Colonic mucosa (tissue), 4 donors: ENCODE measurements at regions not wholly inside any gene's neighbourhood (a gene's known extent, or its start where the extent isn't known, plus 50 kb on each side); places are given as distances from the start of the nearest gene placed in this dataset.

Experiments used
- DNase-seq: peaks from one replicate; pipeline ENCODE4 v3.0.0-alpha.2; 2020
- H3K27ac ChIP-seq: fragments of 200-600 bp; one replicate; pipeline ENCODE4 v1.8.0; 2021
- H3K27me3 ChIP-seq: fragments of 200-600 bp; one replicate; pipeline ENCODE4 v1.8.0; 2021
- H3K36me3 ChIP-seq: fragments of 200-600 bp; one replicate; pipeline ENCODE4 v1.8.0; 2021
- H3K4me1 ChIP-seq: fragments of 200-600 bp; one replicate; pipeline ENCODE4 v1.8.0; 2021; ENCODE audit warnings: mild to moderate bottlenecking
- H3K4me3 ChIP-seq: fragments of 200-600 bp; one replicate; pipeline ENCODE4 v1.8.0; 2021
- H3K9ac ChIP-seq, 2 donors: one replicate each; pipeline ENCODE4 v1.7.0; 2013; ENCODE audit warnings: control low read depth in 2 of 2, low read depth in 2 of 2, low read length in 2 of 2
- H3K9me3 ChIP-seq: fragments of 200-600 bp; one replicate; pipeline ENCODE4 v1.8.0; 2021
- intact Hi-C: fragments of 100-400 bp; cut with DNase I; formaldehyde crosslinking; loops from one replicate; pipeline ENCODE4 v1.14.1; 2022
- TF ChIP-seq, protein P1 (sequence below): fragments of 200-600 bp; IDR thresholded peaks from one replicate; pipeline ENCODE4 v1.8.0; 2022; ENCODE audit warnings: antibody characterized with exemption, mild to moderate bottlenecking
- donor health status: healthy.
- donor health status: DM: no; HTN: no; CAD: no.
- donor health status: DM: no; HTN: no; CAD: no.

DNA sequence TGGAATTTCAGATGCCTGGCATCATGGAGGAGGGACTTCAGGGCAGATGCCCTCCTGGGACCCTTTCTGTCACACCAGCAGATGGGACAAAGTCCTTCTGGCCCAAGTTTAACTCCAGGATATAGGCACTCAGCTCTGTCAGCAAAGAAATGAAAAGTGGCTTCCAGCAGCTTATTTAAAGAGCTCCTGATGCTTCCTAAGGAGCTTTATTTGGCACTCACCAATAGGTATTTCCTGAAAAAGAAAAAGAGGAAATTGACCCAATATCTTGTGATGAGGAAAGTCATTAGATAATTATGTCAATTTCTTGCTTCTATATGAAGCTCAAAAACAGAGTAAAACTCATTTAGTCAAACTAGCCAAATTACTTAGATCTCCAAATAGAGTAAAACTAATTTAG, 224.6 kb downstream of the RAP2A start:
- H3K4me1 ChIP-seq, result no peaks in the 10 kb centered on the region
- H3K4me3 ChIP-seq, result no peak overlapping the region
- TF ChIP-seq, protein P1, sequence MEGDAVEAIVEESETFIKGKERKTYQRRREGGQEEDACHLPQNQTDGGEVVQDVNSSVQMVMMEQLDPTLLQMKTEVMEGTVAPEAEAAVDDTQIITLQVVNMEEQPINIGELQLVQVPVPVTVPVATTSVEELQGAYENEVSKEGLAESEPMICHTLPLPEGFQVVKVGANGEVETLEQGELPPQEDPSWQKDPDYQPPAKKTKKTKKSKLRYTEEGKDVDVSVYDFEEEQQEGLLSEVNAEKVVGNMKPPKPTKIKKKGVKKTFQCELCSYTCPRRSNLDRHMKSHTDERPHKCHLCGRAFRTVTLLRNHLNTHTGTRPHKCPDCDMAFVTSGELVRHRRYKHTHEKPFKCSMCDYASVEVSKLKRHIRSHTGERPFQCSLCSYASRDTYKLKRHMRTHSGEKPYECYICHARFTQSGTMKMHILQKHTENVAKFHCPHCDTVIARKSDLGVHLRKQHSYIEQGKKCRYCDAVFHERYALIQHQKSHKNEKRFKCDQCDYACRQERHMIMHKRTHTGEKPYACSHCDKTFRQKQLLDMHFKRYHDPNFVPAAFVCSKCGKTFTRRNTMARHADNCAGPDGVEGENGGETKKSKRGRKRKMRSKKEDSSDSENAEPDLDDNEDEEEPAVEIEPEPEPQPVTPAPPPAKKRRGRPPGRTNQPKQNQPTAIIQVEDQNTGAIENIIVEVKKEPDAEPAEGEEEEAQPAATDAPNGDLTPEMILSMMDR, result no peak
- H3K27me3 ChIP-seq, result no peaks in the 10 kb centered on the region
- H3K36me3 ChIP-seq, result no peaks in the 10 kb centered on the region
- no peak overlapping the region for H3K27ac ChIP-seq
- no peaks in the 10 kb centered on the region for H3K9me3 ChIP-seq
- intact Hi-C loops, result no loop called here
- DNase-seq, result no peak
- no peak overlapping the region for H3K9ac ChIP-seq

DNA sequence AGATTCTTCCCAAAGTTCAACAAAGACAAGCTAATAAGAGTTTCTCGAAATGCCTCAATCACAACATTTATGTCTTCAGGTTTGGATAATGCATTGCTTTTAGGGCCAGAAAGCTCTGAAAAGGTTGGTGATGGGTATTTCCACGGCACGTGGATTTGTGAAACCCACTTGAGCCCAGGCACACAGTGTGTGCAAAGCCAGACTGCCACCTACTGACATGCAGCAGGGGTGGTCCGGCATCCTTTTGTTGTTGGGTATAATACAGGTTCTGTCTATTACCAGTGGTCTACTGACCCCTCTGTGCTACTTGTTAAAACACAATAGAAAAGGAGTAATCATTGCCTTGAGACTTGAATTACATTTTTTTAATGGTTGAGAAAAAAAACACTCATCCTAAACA, 225.6 kb downstream of the RAP2A start:
- TF ChIP-seq, protein P1, result no peak
- H3K9me3 ChIP-seq, result no peaks in the 10 kb centered on the region
- intact Hi-C loops, result no loop called here
- no peaks in the 10 kb centered on the region for H3K36me3 ChIP-seq
- no peaks in the 10 kb centered on the region for H3K4me1 ChIP-seq
- no peak overlapping the region for H3K4me3 ChIP-seq
- H3K27me3 ChIP-seq, result no peaks in the 10 kb centered on the region
- no peak overlapping the region for H3K9ac ChIP-seq
- no peak overlapping the region for H3K27ac ChIP-seq
- no peak for DNase-seq

DNA sequence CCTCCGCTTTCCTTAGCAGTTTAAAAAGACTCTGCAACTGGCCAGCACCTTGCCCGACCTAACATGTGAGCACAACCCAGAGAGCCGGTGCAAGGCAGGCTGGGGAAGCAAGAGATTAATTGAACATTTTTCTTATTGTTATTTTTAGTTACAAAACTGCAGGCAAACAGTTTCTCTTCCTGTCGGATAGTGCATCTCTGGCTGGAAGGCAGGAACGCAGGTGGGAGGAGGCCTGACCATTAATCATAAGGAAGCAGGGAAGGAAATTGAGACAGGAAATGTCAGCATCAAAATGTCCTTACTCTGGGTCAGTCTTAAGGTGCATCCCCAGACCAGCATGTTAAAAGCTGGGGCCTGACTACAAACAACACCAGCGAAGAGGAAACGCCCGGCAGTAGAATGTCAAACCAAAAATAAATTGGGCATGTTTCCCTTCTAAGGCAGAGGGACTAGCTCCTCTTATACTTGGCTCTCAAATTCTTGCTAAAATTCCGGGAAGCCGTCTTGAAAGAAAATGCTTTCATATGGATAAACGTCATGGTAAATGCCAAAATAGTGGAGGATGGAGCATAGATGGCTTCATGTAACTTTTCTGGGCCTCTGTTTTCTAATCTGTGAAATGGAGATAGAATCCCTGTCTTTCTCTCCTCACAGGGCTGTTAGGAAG, 226.8 kb downstream of the RAP2A start:
- Histone ChIP-seq H3K27me3 (no peaks in the 10 kb centered on the region), H3K4me3 (no peak overlapping the region), H3K9me3 (no peaks in the 10 kb centered on the region), H3K27ac (no peak overlapping the region), H3K36me3 (no peaks in the 10 kb centered on the region), H3K9ac (no peak overlapping the region), H3K4me1 (no peaks in the 10 kb centered on the region)
- intact Hi-C loops, result no loop called here
- DNase-seq, result no peak
- TF ChIP-seq, protein P1, result no peak

DNA sequence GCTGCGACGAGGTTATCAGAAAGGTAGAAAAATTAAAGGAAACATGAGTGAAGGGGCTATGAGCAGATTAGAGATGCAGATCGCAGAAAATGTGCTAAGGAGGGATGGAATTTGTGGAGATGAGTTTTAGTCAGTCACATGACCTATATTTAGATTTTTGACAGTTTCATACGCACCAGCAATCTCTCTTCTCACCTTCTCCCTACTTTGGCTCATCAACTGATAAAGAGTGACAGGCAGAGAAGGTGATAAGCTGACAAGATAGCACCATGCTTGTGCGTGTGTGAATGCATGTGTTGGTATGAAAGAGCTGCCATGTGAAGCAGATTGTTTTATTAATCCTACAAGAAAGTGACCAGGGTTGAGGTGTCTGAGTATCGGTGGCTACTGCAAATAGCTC, 252.6 kb downstream of the RAP2A start:
- TF ChIP-seq, protein P1, result no peak
- H3K4me3 ChIP-seq, result no peak overlapping the region
- H3K4me1 ChIP-seq, result no peaks in the 10 kb centered on the region
- no peak for DNase-seq
- intact Hi-C loops, result no loop called here
- no peak overlapping the region for H3K27ac ChIP-seq
- no peaks in the 10 kb centered on the region for H3K27me3 ChIP-seq
- H3K36me3 ChIP-seq, result no peaks in the 10 kb centered on the region
- no peak overlapping the region for H3K9ac ChIP-seq
- H3K9me3 ChIP-seq, result no peaks in the 10 kb centered on the region

DNA sequence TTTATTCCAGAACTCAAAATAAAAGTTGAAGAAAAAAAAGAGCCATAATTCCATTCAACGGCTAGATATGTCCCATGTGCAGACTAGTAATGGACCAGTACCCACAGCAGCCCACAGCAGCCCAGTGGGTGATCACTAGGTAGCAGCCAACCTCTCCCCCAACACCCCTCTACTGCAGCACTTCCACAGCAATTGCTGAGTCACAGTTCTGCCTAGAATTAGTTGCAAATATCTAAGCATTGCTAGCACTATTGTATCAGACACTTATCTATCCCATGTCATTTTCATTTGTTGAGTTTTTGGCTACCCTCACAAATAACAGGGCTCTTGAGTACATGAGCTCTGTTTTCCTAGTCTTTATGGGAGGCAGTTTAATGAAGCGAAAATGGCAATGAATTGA, 258.7 kb downstream of the RAP2A start:
- DNase-seq, result no peak
- Histone ChIP-seq H3K36me3 (no peaks in the 10 kb centered on the region), H3K27ac (no peak overlapping the region), H3K4me3 (no peak overlapping the region), H3K9me3 (no peaks in the 10 kb centered on the region), H3K4me1 (no peaks in the 10 kb centered on the region), H3K9ac (no peak overlapping the region), H3K27me3 (no peaks in the 10 kb centered on the region)
- intact Hi-C loops, result no loop called here
- TF ChIP-seq, protein P1, result no peak
